Aorta (tissue), 5 donors: ENCODE measurements at regions not wholly inside any gene's neighbourhood (a gene's known extent, or its start where the extent isn't known, plus 50 kb on each side); places are given as distances from the start of the nearest gene placed in this dataset.
"Not testable (repeated sequence)": the region's sequence is repeated elsewhere in the genome, so short reads cannot be mapped to it uniquely, and the experiment has no call there.

Experiments used
- ATAC-seq: fragments of 200-7000 bp; cut with Tn5 transposase; one replicate; pipeline ENCODE4 v1.9.1; 2022; ENCODE audit warnings: moderate library complexity; ENCODE audit not compliant: low FRiP score
- DNase-seq, 2 donors: peaks; one replicate each; pipeline ENCODE4 v3.0.0-alpha.2; 2020
- H3K27ac ChIP-seq, 2 donors: one replicate each; pipeline ENCODE4 v1.5.1; 2013; ENCODE audit warnings: low read length in 2 of 2, mild to moderate bottlenecking in 2 of 2, moderate library complexity in 2 of 2, control low read depth in 1 of 2, inconsistent platforms in 1 of 2, low read depth in 1 of 2
- H3K27me3 ChIP-seq, 2 donors: one replicate each; pipeline ENCODE4 v1.6.1; 2013; ENCODE audit warnings: control low read depth in 1 of 2, low read length in 1 of 2, mild to moderate bottlenecking in 1 of 2, moderate library complexity in 1 of 2; ENCODE audit not compliant: insufficient read depth in 2 of 2, control insufficient read depth in 1 of 2
- H3K36me3 ChIP-seq, 2 donors: one replicate each; pipeline ENCODE4 v1.6.1; 2013; ENCODE audit warnings: control low read depth in 1 of 2, low read length in 1 of 2, mild to moderate bottlenecking in 1 of 2; ENCODE audit not compliant: insufficient read depth in 2 of 2, control insufficient read depth in 1 of 2
- H3K4me1 ChIP-seq, 2 donors: one replicate each; pipeline ENCODE4 v1.6.1; 2013; ENCODE audit warnings: low read length in 2 of 2, control low read depth in 1 of 2, mild to moderate bottlenecking in 1 of 2, moderate library complexity in 1 of 2; ENCODE audit not compliant: insufficient read depth in 2 of 2, control insufficient read depth in 1 of 2
- H3K4me3 ChIP-seq, 2 donors: one replicate each; pipeline ENCODE4 v1.5.1; 2013; ENCODE audit warnings: low read length in 2 of 2, control low read depth in 1 of 2, mild to moderate bottlenecking in 1 of 2
- H3K9me3 ChIP-seq: one replicate; pipeline ENCODE4 v1.6.1; 2013; ENCODE audit warnings: mild to moderate bottlenecking, low read length; ENCODE audit not compliant: control insufficient read depth
- WGBS, 2 donors: extraction: QIAGEN DNeasy Blood & Tissue Kit; methylation state at CpG; one replicate each; pipeline ENCODE4 v1.1.7; 2013; 5-methylcytosine and 5-hydroxymethylcytosine counted together
- intact Hi-C, 2 donors: fragments of 100-400 bp; cut with DNase I; formaldehyde crosslinking; loops; one replicate each; pipeline versions ENCODE4 v1.14.2 to v1.15.0; 2022
- donor health status: healthy with polysubstance abuse.
- donor health status: Bipolar disorder and iron deficiency.
- donor health status: DM: no; HTN: no; CAD: no.
- donor health status: DM: no; HTN: no; CAD: no.
- donor health status: DM: yes; HTN: yes; CAD: no.

- H3K27ac ChIP-seq, H3K4me1 ChIP-seq, H3K9me3 ChIP-seq, H3K36me3 ChIP-seq, intact Hi-C loops, H3K27me3 ChIP-seq, H3K4me3 ChIP-seq, ATAC-seq, DNase-seq: not testable (repeated sequence)
- WGBS, 2 donors: 86 to 90% methylated on average over 3 of the region's 3 CpGs
These were observed 179.8 kb upstream of the ANXA10 start for GRCh38 chr4:167912535-167912934.

GRCh38 chr4:167918077-167918476 lies 174.3 kb upstream of the ANXA10 start:
- Histone ChIP-seq H3K27ac (no peak overlapping the region), H3K4me3 (no peak overlapping the region), H3K4me1 (no peaks in the 10 kb centered on the region), H3K36me3 (no peaks in the 10 kb centered on the region), H3K9me3 (peaks cover 3% of the 10 kb centered on the region), H3K27me3 (no peaks in the 10 kb centered on the region)
- intact Hi-C loops: no loop called here
- 79 to 81% methylated on average over 1 of the region's 1 CpG for WGBS, 2 donors
- no peak for DNase-seq
- ATAC-seq: no peak

- Histone ChIP-seq H3K36me3 (no peaks in the 10 kb centered on the region), H3K4me1 (no peaks in the 10 kb centered on the region), H3K4me3 (no peak overlapping the region), H3K27ac (no peak overlapping the region), H3K9me3 (no peaks in the 10 kb centered on the region), H3K27me3 (no peaks in the 10 kb centered on the region)
- no peak for ATAC-seq
- no peak for DNase-seq
- intact Hi-C loops: no loop called here
- 47 to 57% methylated on average over 1 of the region's 1 CpG for WGBS, 2 donors
These were observed 162.2 kb upstream of the ANXA10 start for GRCh38 chr4:167930166-167930565.

- Histone ChIP-seq H3K9me3 (no peaks in the 10 kb centered on the region), H3K4me1 (no peaks in the 10 kb centered on the region), H3K4me3 (no peak overlapping the region), H3K27me3 (no peaks in the 10 kb centered on the region), H3K36me3 (no peaks in the 10 kb centered on the region), H3K27ac (no peak overlapping the region)
- DNase-seq: no peak
- intact Hi-C loops: no loop called here
- ATAC-seq: no peak
- 68 to 75% methylated on average over 4 of the region's 4 CpGs for WGBS, 2 donors
These were observed 158.1 kb upstream of the ANXA10 start for GRCh38 chr4:167934216-167934615.

- no peaks in the 10 kb centered on the region for H3K36me3 ChIP-seq
- no peaks in the 10 kb centered on the region for H3K9me3 ChIP-seq
- 54 to 59% methylated on average over 10 of the region's 10 CpGs for WGBS, 2 donors
- H3K4me3 ChIP-seq: no peak overlapping the region
- ATAC-seq (peak; percentile 25), DNase-seq (no peak)
- no peaks in the 10 kb centered on the region for H3K27me3 ChIP-seq
- no peaks in the 10 kb centered on the region for H3K4me1 ChIP-seq
- no peak overlapping the region for H3K27ac ChIP-seq
- intact Hi-C loops: no loop called here
These were observed 152.3 kb upstream of the ANXA10 start for GRCh38 chr4:167939863-167940616.

- H3K9me3 ChIP-seq: peaks cover 2% of the 10 kb centered on the region
- ATAC-seq (no peak), DNase-seq (no peak)
- no peaks in the 10 kb centered on the region for H3K36me3 ChIP-seq
- H3K27me3 ChIP-seq: no peaks in the 10 kb centered on the region
- H3K4me3 ChIP-seq: no peak overlapping the region
- H3K27ac ChIP-seq: no peak overlapping the region
- WGBS, 2 donors: 41 to 43% methylated on average over 3 of the region's 3 CpGs
- intact Hi-C loops: no loop called here
- H3K4me1 ChIP-seq: no peaks in the 10 kb centered on the region
These were observed 148.3 kb upstream of the ANXA10 start for GRCh38 chr4:167943872-167944505.

- WGBS, 2 donors: 82 to 86% methylated on average over 2 of the region's 2 CpGs
- no peaks in the 10 kb centered on the region for H3K4me1 ChIP-seq
- no peaks in the 10 kb centered on the region for H3K36me3 ChIP-seq
- intact Hi-C loops: no loop called here
- no peak for ATAC-seq
- H3K27me3 ChIP-seq: no peaks in the 10 kb centered on the region
- no peak for DNase-seq
- H3K4me3 ChIP-seq: no peak overlapping the region
- H3K27ac ChIP-seq: no peak overlapping the region
- H3K9me3 ChIP-seq: peaks cover 2% of the 10 kb centered on the region
These were observed 147.6 kb upstream of the ANXA10 start for GRCh38 chr4:167944721-167945120.

GRCh38 chr4:167955006-167955405 lies 137.3 kb upstream of the ANXA10 start:
- Histone ChIP-seq H3K36me3 (no peaks in the 10 kb centered on the region), H3K4me1 (no peaks in the 10 kb centered on the region), H3K9me3 (peaks cover 4% of the 10 kb centered on the region), H3K4me3 (no peak overlapping the region), H3K27me3 (no peaks in the 10 kb centered on the region), H3K27ac (no peak overlapping the region)
- no peak for ATAC-seq
- intact Hi-C loops: no loop called here
- no peak for DNase-seq
- WGBS, 2 donors: 5 to 10% methylated on average over 2 of the region's 2 CpGs

GRCh38 chr4:167956676-167957075 lies 135.7 kb upstream of the ANXA10 start:
- intact Hi-C loops: no loop called here
- H3K4me1 ChIP-seq: no peaks in the 10 kb centered on the region
- no peak overlapping the region for H3K4me3 ChIP-seq
- no peak overlapping the region for H3K27ac ChIP-seq
- ATAC-seq (no peak), DNase-seq (no peak)
- H3K9me3 ChIP-seq: peaks cover 4% of the 10 kb centered on the region
- H3K36me3 ChIP-seq: no peaks in the 10 kb centered on the region
- no peaks in the 10 kb centered on the region for H3K27me3 ChIP-seq
